Prostate gland (tissue), 2 donors: ENCODE measurements at regions not wholly inside any gene's neighbourhood (a gene's known extent, or its start where the extent isn't known, plus 50 kb on each side); places are given as distances from the start of the nearest gene placed in this dataset.

ENCODE experiments used
- DNase-seq: peaks from one replicate; pipeline ENCODE4 v3.0.0-alpha.2; 2019; ENCODE audit warnings: low spot score
- H3K27ac ChIP-seq, 2 donors: fragments of 200-600 bp; sonication (generic); 2 replicates each; pipeline ENCODE4 v1.5.1; 2017 to 2019
- H3K27me3 ChIP-seq: fragments of 200-600 bp; sonication (generic); replicated peaks from 2 replicates; pipeline ENCODE4 v1.5.1; 2019; ENCODE audit not compliant: insufficient read depth
- H3K36me3 ChIP-seq, 2 donors: fragments of 200-600 bp; sonication (generic); 1 replicate in 1 of 2; 2 replicates in 1 of 2; pipeline versions ENCODE4 v1.5.1 to v1.8.1; 2017 to 2019
- H3K4me1 ChIP-seq: fragments of 200-600 bp; sonication (generic); replicated peaks from 2 replicates; pipeline ENCODE4 v1.5.1; 2019
- H3K4me3 ChIP-seq, 2 donors: fragments of 200-600 bp; sonication (generic); 2 replicates each; pipeline ENCODE4 v1.5.1; 2017 to 2019
- H3K9me3 ChIP-seq: fragments of 200-600 bp; sonication (generic); 2 replicates; pipeline ENCODE4 v1.5.1; 2017
- POLR2A ChIP-seq: fragments of 450-650 bp; IDR thresholded peaks from one replicate; pipeline ENCODE4 v1.6.1; 2016; ENCODE audit warnings: antibody characterized with exemption, mild to moderate bottlenecking
- POLR2AphosphoS5 ChIP-seq: sonication (generic); formaldehyde crosslinking; IDR thresholded peaks from one replicate; pipeline ENCODE4 v1.6.1; 2017; ENCODE audit warnings: antibody characterized with exemption
- WGBS: methylation state at CpG from one replicate; pipeline ENCODE4 v1.1.5; 2018; 5-methylcytosine and 5-hydroxymethylcytosine counted together
- intact Hi-C: fragments of 100-400 bp; cut with DNase I; formaldehyde crosslinking; loops from one replicate; pipeline ENCODE4 v1.14.2; 2022
- TF ChIP-seq, protein P1 (sequence below), 4 experiments: fragments of 200-600 bp in 2 of 4; fragments of 450-650 bp in 2 of 4; sonication (generic) in 2 of 4; IDR thresholded peaks; 1 replicate in 3 of 4; 2 replicates in 1 of 4; pipeline ENCODE4 v1.5.1; 2016 to 2019; ENCODE audit warnings: antibody characterized with exemption in 4 of 4, mild to moderate bottlenecking in 2 of 4, moderate library complexity in 2 of 4

DNA sequence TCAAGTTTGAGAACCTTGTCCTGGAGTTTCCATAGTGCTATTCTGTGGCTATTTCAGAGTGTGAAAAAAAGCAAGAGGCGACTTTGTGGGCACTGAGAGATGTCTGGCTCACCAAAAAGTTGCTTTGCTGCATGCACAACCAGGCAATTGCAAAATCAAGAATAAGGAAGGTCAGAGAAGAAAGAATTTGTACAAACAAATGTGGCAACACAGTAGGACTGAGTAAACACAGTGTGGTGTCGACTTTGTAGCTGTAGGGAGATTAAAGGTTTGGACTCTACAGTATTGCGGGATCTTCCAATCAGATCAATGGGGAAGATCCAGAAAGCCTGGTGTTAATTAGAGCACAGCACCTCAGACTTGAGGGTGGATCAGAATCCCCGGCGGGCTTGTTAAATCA lies 88.1 kb upstream of the PLPP4 start:
- 76% methylated on average over 4 of the region's 5 CpGs for WGBS
- DNase-seq: no peak
- H3K27me3 ChIP-seq: no peaks in the 10 kb centered on the region
- H3K27ac ChIP-seq: no peak overlapping the region
- no peaks in the 10 kb centered on the region for H3K9me3 ChIP-seq
- H3K4me1 ChIP-seq: no peaks in the 10 kb centered on the region
- H3K36me3 ChIP-seq: no peaks in the 10 kb centered on the region
- TF ChIP-seq, protein P1, sequence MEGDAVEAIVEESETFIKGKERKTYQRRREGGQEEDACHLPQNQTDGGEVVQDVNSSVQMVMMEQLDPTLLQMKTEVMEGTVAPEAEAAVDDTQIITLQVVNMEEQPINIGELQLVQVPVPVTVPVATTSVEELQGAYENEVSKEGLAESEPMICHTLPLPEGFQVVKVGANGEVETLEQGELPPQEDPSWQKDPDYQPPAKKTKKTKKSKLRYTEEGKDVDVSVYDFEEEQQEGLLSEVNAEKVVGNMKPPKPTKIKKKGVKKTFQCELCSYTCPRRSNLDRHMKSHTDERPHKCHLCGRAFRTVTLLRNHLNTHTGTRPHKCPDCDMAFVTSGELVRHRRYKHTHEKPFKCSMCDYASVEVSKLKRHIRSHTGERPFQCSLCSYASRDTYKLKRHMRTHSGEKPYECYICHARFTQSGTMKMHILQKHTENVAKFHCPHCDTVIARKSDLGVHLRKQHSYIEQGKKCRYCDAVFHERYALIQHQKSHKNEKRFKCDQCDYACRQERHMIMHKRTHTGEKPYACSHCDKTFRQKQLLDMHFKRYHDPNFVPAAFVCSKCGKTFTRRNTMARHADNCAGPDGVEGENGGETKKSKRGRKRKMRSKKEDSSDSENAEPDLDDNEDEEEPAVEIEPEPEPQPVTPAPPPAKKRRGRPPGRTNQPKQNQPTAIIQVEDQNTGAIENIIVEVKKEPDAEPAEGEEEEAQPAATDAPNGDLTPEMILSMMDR (IDR thresholded peaks at IDR 0.05): no peak
- TF ChIP-seq POLR2AphosphoS5: no peak
- TF ChIP-seq POLR2A: no peak
- intact Hi-C loops: no loop called here
- H3K4me3 ChIP-seq: no peak overlapping the region

DNA sequence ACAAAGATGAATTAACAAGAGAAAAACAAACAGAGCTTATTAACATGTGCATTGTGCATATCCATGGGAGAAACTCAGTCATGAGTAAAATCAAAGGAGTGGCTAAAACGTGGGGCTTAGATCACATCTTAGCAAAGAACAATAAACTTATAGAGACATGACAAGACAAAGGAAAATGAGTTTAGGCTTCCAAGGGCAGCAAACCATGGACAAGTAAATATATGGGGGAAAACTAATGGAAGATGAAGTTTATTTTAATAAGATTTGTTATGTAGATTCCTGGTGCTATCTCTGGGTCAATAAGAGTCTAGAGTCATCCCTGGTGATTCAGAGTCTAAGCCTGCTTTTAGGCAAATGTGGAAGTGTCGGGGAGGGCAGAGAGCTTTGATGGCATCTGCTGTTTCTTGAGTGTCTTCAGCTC lies 87.2 kb upstream of the PLPP4 start:
- TF ChIP-seq POLR2A: no peak
- TF ChIP-seq, protein P1 (IDR thresholded peaks at IDR 0.05): no peak
- no peak for TF ChIP-seq POLR2AphosphoS5
- Histone ChIP-seq H3K4me3 (no peak overlapping the region), H3K36me3 (no peaks in the 10 kb centered on the region), H3K27ac (no peak overlapping the region), H3K9me3 (no peaks in the 10 kb centered on the region), H3K27me3 (no peaks in the 10 kb centered on the region), H3K4me1 (no peaks in the 10 kb centered on the region)
- 42% methylated on average over 2 of the region's 2 CpGs for WGBS
- no peak for DNase-seq
- intact Hi-C loops: no loop called here

DNA sequence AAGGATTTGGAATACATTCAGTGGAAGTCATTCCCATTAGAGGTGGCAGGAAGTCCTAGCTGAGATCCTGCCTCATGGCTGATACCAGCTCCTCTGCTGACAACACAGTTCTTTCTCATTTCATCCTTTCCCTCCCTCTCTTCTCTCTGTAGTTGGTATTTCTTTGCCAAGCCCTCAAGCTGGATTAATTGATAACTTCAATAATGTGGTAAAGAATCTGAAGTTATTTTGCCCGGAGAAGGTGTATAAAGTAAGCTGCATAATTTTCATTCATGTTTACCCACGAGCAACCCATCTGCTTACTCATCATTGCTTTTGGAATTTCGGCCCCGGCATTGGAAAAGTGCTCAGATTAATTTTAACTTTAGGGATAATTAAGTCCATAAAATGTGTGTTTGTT lies 85.2 kb upstream of the PLPP4 start:
- intact Hi-C loops: no loop called here
- Histone ChIP-seq H3K27ac (no peak overlapping the region), H3K9me3 (no peaks in the 10 kb centered on the region), H3K4me3 (no peak overlapping the region), H3K27me3 (no peaks in the 10 kb centered on the region), H3K4me1 (no peaks in the 10 kb centered on the region), H3K36me3 (no peaks in the 10 kb centered on the region)
- WGBS: 87% methylated on average over 4 of the region's 4 CpGs
- TF ChIP-seq POLR2A (no peak), POLR2AphosphoS5 (no peak)
- TF ChIP-seq, protein P1 (IDR thresholded peaks at IDR 0.05): no peak
- DNase-seq: no peak

DNA sequence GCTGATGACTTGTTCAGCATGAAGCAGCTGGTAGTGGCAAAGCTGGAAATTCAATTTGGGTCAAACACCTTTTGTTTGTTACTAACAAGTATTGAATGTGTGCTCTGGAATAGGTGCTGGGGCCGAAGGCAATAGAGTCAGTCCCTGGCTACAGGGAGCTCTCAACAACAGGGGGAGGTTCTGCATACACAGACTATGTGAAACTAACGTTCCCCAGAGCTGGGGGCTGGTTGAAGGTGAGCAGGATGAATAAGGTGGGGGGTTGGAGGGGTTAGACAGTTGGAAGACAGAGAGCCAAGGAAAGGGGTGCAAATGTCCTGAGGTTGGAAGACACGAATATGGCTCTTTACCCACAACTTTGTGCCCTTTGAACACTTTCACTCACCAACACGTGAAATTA lies 84.1 kb upstream of the PLPP4 start:
- no peak for DNase-seq
- intact Hi-C loops: no loop called here
- no peaks in the 10 kb centered on the region for H3K4me1 ChIP-seq
- no peaks in the 10 kb centered on the region for H3K9me3 ChIP-seq
- H3K27ac ChIP-seq: no peak overlapping the region
- no peak overlapping the region for H3K4me3 ChIP-seq
- H3K27me3 ChIP-seq: no peaks in the 10 kb centered on the region
- TF ChIP-seq, protein P1 (IDR thresholded peaks at IDR 0.05): no peak
- TF ChIP-seq POLR2A (no peak), POLR2AphosphoS5 (no peak)
- no peaks in the 10 kb centered on the region for H3K36me3 ChIP-seq
- 79% methylated on average over 4 of the region's 4 CpGs for WGBS

DNA sequence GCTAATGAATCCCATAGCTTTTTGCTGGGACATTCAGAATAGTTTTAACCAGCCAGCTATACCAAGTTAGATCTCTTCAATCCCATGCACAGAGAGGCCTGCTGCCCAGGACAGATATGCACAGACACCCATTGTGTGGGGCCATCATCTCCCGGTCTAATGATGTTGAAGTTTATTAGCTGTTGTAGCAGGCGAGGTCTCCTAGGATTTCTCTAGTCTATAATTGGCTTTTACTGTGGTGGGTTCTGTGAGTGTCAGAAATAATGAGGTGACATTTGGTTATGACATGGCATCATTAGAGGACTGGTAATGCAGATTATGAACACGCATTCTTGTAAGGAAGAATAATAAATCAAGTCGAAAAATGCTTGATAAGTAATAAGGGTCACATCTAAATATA lies 81.4 kb upstream of the PLPP4 start:
- Histone ChIP-seq H3K4me1 (no peaks in the 10 kb centered on the region), H3K36me3 (no peaks in the 10 kb centered on the region), H3K27me3 (no peaks in the 10 kb centered on the region), H3K9me3 (no peaks in the 10 kb centered on the region), H3K27ac (no peak overlapping the region), H3K4me3 (no peak overlapping the region)
- intact Hi-C loops: no loop called here
- 61% methylated on average over 4 of the region's 4 CpGs for whole genome bisulfite sequencing
- TF ChIP-seq POLR2A (no peak), POLR2AphosphoS5 (no peak)
- TF ChIP-seq, protein P1 (IDR thresholded peaks at IDR 0.05): no peak
- DNase-seq: no peak
